Neural progenitor cell (in vitro differentiated cells): ENCODE measurements at regions not wholly inside any gene's neighbourhood (a gene's known extent, or its start where the extent isn't known, plus 50 kb on each side); places are given as distances from the start of the nearest gene placed in this dataset.

Experiments
- EZH2 ChIP-seq: fragments of 200-600 bp; sonication (generic); IDR thresholded peaks from 2 replicates; pipeline ENCODE4 v1.6.1; 2017; ENCODE audit warnings: antibody characterized with exemption, mild to moderate bottlenecking, moderate library complexity
- EZH2phosphoT487 ChIP-seq: fragments of 200-600 bp; sonication (generic); IDR thresholded peaks from 2 replicates; pipeline ENCODE4 v1.6.1; 2017; ENCODE audit warnings: antibody characterized with exemption
- TF ChIP-seq, protein P1 (sequence below): fragments of 200-600 bp; sonication (generic); IDR thresholded peaks from 2 replicates; pipeline ENCODE4 v1.5.1; 2017; ENCODE audit warnings: antibody characterized with exemption, mild to moderate bottlenecking

DNA sequence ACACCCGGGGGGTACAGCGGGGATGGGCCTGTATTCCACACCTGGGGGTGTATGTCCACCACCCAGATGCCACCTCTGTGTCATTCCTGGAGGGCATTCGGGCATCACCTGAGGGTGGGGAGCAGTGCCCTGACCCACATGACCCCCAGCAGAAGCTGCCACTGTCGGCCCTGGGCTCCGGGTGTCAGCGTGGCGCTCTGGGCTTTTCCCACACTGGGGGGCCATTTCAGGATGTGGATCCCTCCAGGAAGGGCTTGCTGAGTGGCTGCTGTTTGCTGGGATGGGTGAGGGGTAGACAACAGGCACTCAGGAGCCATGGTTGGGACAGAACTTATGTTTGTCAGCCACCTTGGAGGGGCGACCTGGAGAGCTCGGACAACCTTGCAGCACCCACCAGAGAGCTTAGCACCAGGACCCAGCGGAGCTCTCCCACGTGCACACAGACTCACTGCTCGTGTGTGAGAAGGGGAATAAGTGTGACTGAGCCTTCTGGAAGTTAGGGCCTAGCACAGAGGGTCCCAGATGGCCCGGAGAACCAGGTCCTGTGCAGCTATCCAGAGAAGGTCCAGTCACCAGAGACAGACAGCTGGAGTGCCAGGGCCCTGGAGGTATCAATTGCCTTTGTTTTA, 102.7 kb downstream of the METRNL start:
- TF ChIP-seq EZH2phosphoT487 (no peak), EZH2 (no peak)
- TF ChIP-seq, protein P1, sequence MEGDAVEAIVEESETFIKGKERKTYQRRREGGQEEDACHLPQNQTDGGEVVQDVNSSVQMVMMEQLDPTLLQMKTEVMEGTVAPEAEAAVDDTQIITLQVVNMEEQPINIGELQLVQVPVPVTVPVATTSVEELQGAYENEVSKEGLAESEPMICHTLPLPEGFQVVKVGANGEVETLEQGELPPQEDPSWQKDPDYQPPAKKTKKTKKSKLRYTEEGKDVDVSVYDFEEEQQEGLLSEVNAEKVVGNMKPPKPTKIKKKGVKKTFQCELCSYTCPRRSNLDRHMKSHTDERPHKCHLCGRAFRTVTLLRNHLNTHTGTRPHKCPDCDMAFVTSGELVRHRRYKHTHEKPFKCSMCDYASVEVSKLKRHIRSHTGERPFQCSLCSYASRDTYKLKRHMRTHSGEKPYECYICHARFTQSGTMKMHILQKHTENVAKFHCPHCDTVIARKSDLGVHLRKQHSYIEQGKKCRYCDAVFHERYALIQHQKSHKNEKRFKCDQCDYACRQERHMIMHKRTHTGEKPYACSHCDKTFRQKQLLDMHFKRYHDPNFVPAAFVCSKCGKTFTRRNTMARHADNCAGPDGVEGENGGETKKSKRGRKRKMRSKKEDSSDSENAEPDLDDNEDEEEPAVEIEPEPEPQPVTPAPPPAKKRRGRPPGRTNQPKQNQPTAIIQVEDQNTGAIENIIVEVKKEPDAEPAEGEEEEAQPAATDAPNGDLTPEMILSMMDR: no peak
